Spleen (tissue), 11 donors: ENCODE measurements at regions not wholly inside any gene's neighbourhood (a gene's known extent, or its start where the extent isn't known, plus 50 kb on each side); places are given as distances from the start of the nearest gene placed in this dataset.

Experiments used
- DNase-seq: peaks from one replicate; pipeline ENCODE4 v3.0.0-alpha.2; 2020
- H3K27ac ChIP-seq, 8 donors: fragments of 200-600 bp; sonication (generic) in 7 of 8; 1 replicate in 4 of 8; 2 replicates in 4 of 8; pipeline versions ENCODE4 v1.5.0 to v1.8.0; 2016 to 2021; ENCODE audit warnings: inconsistent platforms in 4 of 8, mild to moderate bottlenecking in 4 of 8, moderate library complexity in 1 of 8
- H3K27me3 ChIP-seq, 7 donors: fragments of 200-600 bp; sonication (generic) in 6 of 7; replicated peaks in 1 of 7; 1 replicate in 4 of 7; 2 replicates in 3 of 7; pipeline versions ENCODE4 v1.5.0 to v1.8.0; 2016 to 2021; ENCODE audit warnings: inconsistent platforms in 3 of 7, mild to moderate bottlenecking in 1 of 7
- H3K36me3 ChIP-seq, 6 donors: fragments of 200-600 bp; sonication (generic) in 5 of 6; 1 replicate in 4 of 6; 2 replicates in 2 of 6; pipeline versions ENCODE4 v1.5.0 to v1.8.0; 2016 to 2021; ENCODE audit warnings: inconsistent platforms in 2 of 6
- H3K4me1 ChIP-seq, 6 donors: fragments of 200-600 bp; sonication (generic) in 5 of 6; 1 replicate in 3 of 6; 2 replicates in 3 of 6; pipeline versions ENCODE4 v1.5.0 to v1.8.0; 2016 to 2021; ENCODE audit warnings: inconsistent platforms in 3 of 6
- H3K4me3 ChIP-seq, 8 donors: fragments of 200-600 bp; sonication (generic) in 7 of 8; 1 replicate in 4 of 8; 2 replicates in 4 of 8; pipeline versions ENCODE4 v1.5.0 to v1.8.0; 2016 to 2021; ENCODE audit warnings: inconsistent platforms in 4 of 8, mild to moderate bottlenecking in 4 of 8, moderate library complexity in 2 of 8
- H3K9me3 ChIP-seq, 8 donors: fragments of 200-600 bp; sonication (generic) in 7 of 8; 1 replicate in 4 of 8; 2 replicates in 4 of 8; pipeline versions ENCODE4 v1.5.0 to v1.8.0; 2016 to 2021; ENCODE audit warnings: inconsistent platforms in 4 of 8
- CTCF ChIP-seq, 11 experiments: fragments of 200-600 bp in 7 of 11; fragments of 450-650 bp in 4 of 11; sonication (generic) in 4 of 11; IDR thresholded peaks in 8 of 11; conservative IDR thresholded peaks in 3 of 11; 1 replicate in 7 of 11; 2 replicates in 4 of 11; pipeline versions ENCODE4 v1.4.0 to v1.8.0; 2016 to 2021; ENCODE audit warnings: antibody characterized with exemption in 11 of 11, inconsistent platforms in 4 of 11, mild to moderate bottlenecking in 1 of 11
- POLR2A ChIP-seq, 3 donors: fragments of 450-650 bp; IDR thresholded peaks; one replicate each; pipeline ENCODE4 v1.5.1; 2017; ENCODE audit warnings: antibody characterized with exemption in 3 of 3, mild to moderate bottlenecking in 1 of 3
- POLR2AphosphoS5 ChIP-seq, 3 donors: sonication (generic); formaldehyde crosslinking; IDR thresholded peaks; one replicate each; pipeline ENCODE4 v1.5.1; 2017; ENCODE audit warnings: antibody characterized with exemption in 3 of 3
- WGBS, 5 donors: extraction: QIAGEN DNeasy Blood & Tissue Kit in 3 of 5; methylation state at CpG; one replicate each; pipeline versions ENCODE4 v1.1.5 to v1.1.7; 2013 to 2018; 5-methylcytosine and 5-hydroxymethylcytosine counted together
- intact Hi-C: fragments of 100-400 bp; cut with DNase I; formaldehyde crosslinking; loops from one replicate; pipeline ENCODE4 v1.15.0; 2023; ENCODE audit warnings: low total_unique reads
- donor health status: healthy with polysubstance abuse.
- donor health status: DM: no; HTN: no; CAD: no; lungs with moderate emphysema.
- donor health status: DM: no; HTN: no; CAD: no.
- donor health status: Bipolar disorder and iron deficiency.
- donor health status: healthy.
- donor health status: DM: no; HTN: no; CAD: no.
- donor health status: DM: yes; HTN: yes; CAD: no.

- WGBS, 5 donors: 90 to 98% (median 95%) methylated on average over 1 of the region's 1 CpG
- TF ChIP-seq CTCF (IDR thresholded peaks at IDR 0.05 in 8 of 11, conservative IDR thresholded peaks at IDR 0.05 in 3 of 11) (no peak), POLR2AphosphoS5 (IDR thresholded peaks at IDR 0.05) (no peak)
- Histone ChIP-seq H3K9me3 (no peaks in the 10 kb centered on the region), H3K36me3 (no peaks in the 10 kb centered on the region), H3K4me3 (no peak overlapping the region), H3K27ac (no peak overlapping the region), H3K27me3 (no peaks in the 10 kb centered on the region), H3K4me1 (peaks cover 0 to 5% (median 1%) of the 10 kb centered on the region in 6 donors)
- DNase-seq: no peak
- intact Hi-C loops: no loop called here
Observed at GRCh38 chr6:129932321-129932720, 71.2 kb upstream of the TMEM244 start.

- no peak for DNase-seq
- Histone ChIP-seq H3K27ac (no peak overlapping the region), H3K27me3 (no peaks in the 10 kb centered on the region), H3K4me1 (peaks cover 0 to 3% (median 0%) of the 10 kb centered on the region in 6 donors), H3K36me3 (no peaks in the 10 kb centered on the region), H3K4me3 (no peak overlapping the region), H3K9me3 (no peaks in the 10 kb centered on the region)
- WGBS, 5 donors: 80 to 100% (median 85%) methylated on average over 1 of the region's 1 CpG
- intact Hi-C loops: no loop called here
- TF ChIP-seq POLR2A (IDR thresholded peaks at IDR 0.05) (no peak), POLR2AphosphoS5 (IDR thresholded peaks at IDR 0.05) (no peak)
Observed at GRCh38 chr6:129929433-129929832, 68.3 kb upstream of the TMEM244 start.

GRCh38 chr6:129923530-129924250 lies 62.6 kb upstream of the TMEM244 start:
- Histone ChIP-seq H3K36me3 (no peaks in the 10 kb centered on the region), H3K27ac (no peak overlapping the region), H3K4me1 (peaks cover 0 to 6% (median 0%) of the 10 kb centered on the region in 6 donors), H3K4me3 (no peak overlapping the region), H3K27me3 (no peaks in the 10 kb centered on the region), H3K9me3 (no peaks in the 10 kb centered on the region)
- TF ChIP-seq POLR2AphosphoS5 (IDR thresholded peaks at IDR 0.05): no peak
- no peak for TF ChIP-seq POLR2A (IDR thresholded peaks at IDR 0.05)
- no peak for TF ChIP-seq CTCF (IDR thresholded peaks at IDR 0.05 in 8 of 11, conservative IDR thresholded peaks at IDR 0.05 in 3 of 11)
- intact Hi-C loops: no loop called here
- no peak for DNase-seq

GRCh38 chr6:129921169-129921817 lies 60.2 kb upstream of the TMEM244 start:
- H3K4me1 ChIP-seq: peaks cover 0 to 6% (median 0%) of the 10 kb centered on the region in 6 donors
- H3K27ac ChIP-seq: no peak overlapping the region
- H3K4me3 ChIP-seq: no peak overlapping the region
- TF ChIP-seq POLR2AphosphoS5 (IDR thresholded peaks at IDR 0.05): no peak
- TF ChIP-seq CTCF (IDR thresholded peaks at IDR 0.05 in 8 of 11, conservative IDR thresholded peaks at IDR 0.05 in 3 of 11): no peak
- no peak for TF ChIP-seq POLR2A (IDR thresholded peaks at IDR 0.05)
- H3K27me3 ChIP-seq: no peaks in the 10 kb centered on the region
- H3K36me3 ChIP-seq: no peaks in the 10 kb centered on the region
- intact Hi-C loops: no loop called here
- DNase-seq: no peak
- WGBS, 5 donors: 57 to 78% (median 60%) methylated on average over 3 of the region's 3 CpGs
- H3K9me3 ChIP-seq: no peaks in the 10 kb centered on the region
